Esophagus squamous epithelium (tissue), 5 donors: ENCODE measurements at regions not wholly inside any gene's neighbourhood (a gene's known extent, or its start where the extent isn't known, plus 50 kb on each side); places are given as distances from the start of the nearest gene placed in this dataset.

Experiments
- DNase-seq: peaks from one replicate; lab custom pipeline; 2025; lab: John Stamatoyannopoulos, UW
- H3K27ac ChIP-seq, 4 donors: fragments of 200-600 bp; sonication (generic); one replicate each; pipeline ENCODE4 v1.5.1; 2016 to 2019; ENCODE audit warnings: mild to moderate bottlenecking in 1 of 4
- H3K27me3 ChIP-seq, 4 donors: fragments of 200-600 bp; sonication (generic); 1 replicate in 3 of 4; 2 replicates in 1 of 4; pipeline versions ENCODE4 v1.5.1 to v1.6.0; 2017 to 2021; ENCODE audit warnings: antibody characterized with exemption in 1 of 4
- H3K36me3 ChIP-seq, 3 donors: fragments of 200-600 bp; sonication (generic); one replicate each; pipeline ENCODE4 v1.5.1; 2016 to 2019
- H3K4me1 ChIP-seq, 3 donors: fragments of 200-600 bp; sonication (generic); one replicate each; pipeline ENCODE4 v1.5.1; 2017 to 2019
- H3K4me3 ChIP-seq, 4 donors: fragments of 200-600 bp; sonication (generic); 1 replicate in 3 of 4; 2 replicates in 1 of 4; pipeline ENCODE4 v1.5.1; 2016 to 2019; ENCODE audit warnings: mild to moderate bottlenecking in 2 of 4, moderate library complexity in 1 of 4
- H3K9me3 ChIP-seq, 3 donors: fragments of 200-600 bp; sonication (generic); one replicate each; pipeline ENCODE4 v1.5.1; 2016 to 2019
- POLR2A ChIP-seq, 4 donors: fragments of 450-650 bp; IDR thresholded peaks; one replicate each; pipeline ENCODE4 v1.6.1; 2017; ENCODE audit warnings: antibody characterized with exemption in 4 of 4, mild to moderate bottlenecking in 4 of 4, moderate library complexity in 3 of 4
- WGBS, 2 donors: methylation state at CpG; one replicate each; pipeline ENCODE4 v1.1.5; 2018; 5-methylcytosine and 5-hydroxymethylcytosine counted together
- intact Hi-C: fragments of 100-400 bp; cut with DNase I; formaldehyde crosslinking; loops from one replicate; pipeline ENCODE4 v1.15.0; 2022
- TF ChIP-seq, protein P1 (sequence below), 6 experiments: fragments of 450-650 bp in 4 of 6; fragments of 200-600 bp in 2 of 6; sonication (generic) in 2 of 6; IDR thresholded peaks; one replicate each; pipeline ENCODE4 v1.5.1; 2016 to 2019; ENCODE audit warnings: antibody characterized with exemption in 6 of 6, mild to moderate bottlenecking in 4 of 6, moderate library complexity in 4 of 6
- donor health status: DM: yes; HTN: yes; CAD: no.

- intact Hi-C loops, result no loop called here
- TF ChIP-seq, protein P1, sequence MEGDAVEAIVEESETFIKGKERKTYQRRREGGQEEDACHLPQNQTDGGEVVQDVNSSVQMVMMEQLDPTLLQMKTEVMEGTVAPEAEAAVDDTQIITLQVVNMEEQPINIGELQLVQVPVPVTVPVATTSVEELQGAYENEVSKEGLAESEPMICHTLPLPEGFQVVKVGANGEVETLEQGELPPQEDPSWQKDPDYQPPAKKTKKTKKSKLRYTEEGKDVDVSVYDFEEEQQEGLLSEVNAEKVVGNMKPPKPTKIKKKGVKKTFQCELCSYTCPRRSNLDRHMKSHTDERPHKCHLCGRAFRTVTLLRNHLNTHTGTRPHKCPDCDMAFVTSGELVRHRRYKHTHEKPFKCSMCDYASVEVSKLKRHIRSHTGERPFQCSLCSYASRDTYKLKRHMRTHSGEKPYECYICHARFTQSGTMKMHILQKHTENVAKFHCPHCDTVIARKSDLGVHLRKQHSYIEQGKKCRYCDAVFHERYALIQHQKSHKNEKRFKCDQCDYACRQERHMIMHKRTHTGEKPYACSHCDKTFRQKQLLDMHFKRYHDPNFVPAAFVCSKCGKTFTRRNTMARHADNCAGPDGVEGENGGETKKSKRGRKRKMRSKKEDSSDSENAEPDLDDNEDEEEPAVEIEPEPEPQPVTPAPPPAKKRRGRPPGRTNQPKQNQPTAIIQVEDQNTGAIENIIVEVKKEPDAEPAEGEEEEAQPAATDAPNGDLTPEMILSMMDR (IDR thresholded peaks at IDR 0.05), result no peak
- no peak for TF ChIP-seq POLR2A (IDR thresholded peaks at IDR 0.05)
- no peaks in the 10 kb centered on the region for H3K4me1 ChIP-seq
- no peak overlapping the region for H3K4me3 ChIP-seq
- no peaks in the 10 kb centered on the region for H3K9me3 ChIP-seq
- no peak for DNase-seq
- H3K27ac ChIP-seq, result no peak overlapping the region
- no peaks in the 10 kb centered on the region for H3K27me3 ChIP-seq
- H3K36me3 ChIP-seq, result no peaks in the 10 kb centered on the region
- 65 to 81% methylated on average over 6 of the region's 6 CpGs for WGBS, 2 donors
Observed at GRCh38 chr20:54306985-54307710, 99.3 kb downstream of the PFDN4 start.

DNA sequence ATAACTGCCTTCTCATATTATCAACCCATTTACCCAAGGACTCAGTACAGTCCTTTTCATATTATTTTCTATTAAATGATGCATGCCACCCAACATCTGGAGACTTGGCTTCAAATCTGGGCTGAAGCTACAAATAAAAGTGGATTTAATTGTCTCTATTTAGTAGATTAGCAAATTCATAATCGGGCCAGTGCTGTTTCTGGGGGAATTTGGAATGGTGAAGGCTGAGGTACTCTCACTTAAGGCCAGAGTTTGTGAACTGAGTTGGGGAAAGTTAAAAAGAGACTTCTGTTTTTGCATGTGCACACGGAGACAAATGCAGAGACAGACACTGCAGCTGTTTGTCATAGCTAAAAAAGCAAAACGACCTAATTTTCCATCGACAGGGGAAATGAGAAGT lies 100.9 kb downstream of the PFDN4 start:
- intact Hi-C loops, result no loop called here
- Histone ChIP-seq H3K36me3 (no peaks in the 10 kb centered on the region), H3K27ac (no peak overlapping the region), H3K4me3 (no peak overlapping the region), H3K9me3 (no peaks in the 10 kb centered on the region), H3K4me1 (no peaks in the 10 kb centered on the region), H3K27me3 (no peaks in the 10 kb centered on the region)
- no peak for DNase-seq
- WGBS, 2 donors, result 38 to 41% methylated on average over 4 of the region's 4 CpGs
- TF ChIP-seq, protein P1 (IDR thresholded peaks at IDR 0.05), result no peak
- TF ChIP-seq POLR2A (IDR thresholded peaks at IDR 0.05), result no peak

DNA sequence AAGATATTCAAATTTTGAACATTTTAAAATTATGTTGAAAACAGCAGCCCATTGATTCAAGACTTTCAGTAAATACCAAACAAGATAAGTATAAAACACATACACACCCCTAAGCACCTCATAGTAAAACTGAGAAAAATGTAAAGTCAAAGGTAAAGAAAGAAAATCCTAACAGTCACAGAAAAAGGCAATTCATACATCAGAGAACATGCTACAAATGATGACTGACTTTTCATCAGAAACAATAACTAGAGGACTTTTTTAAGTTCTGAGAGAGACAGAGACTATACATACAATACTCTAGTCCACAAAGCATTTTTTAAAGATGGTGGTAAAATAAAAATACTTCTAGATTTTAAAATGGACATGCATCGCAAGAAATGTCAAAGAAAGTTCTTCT lies 111.0 kb downstream of the PFDN4 start:
- Histone ChIP-seq H3K27ac (no peak overlapping the region), H3K36me3 (no peaks in the 10 kb centered on the region), H3K4me3 (no peak overlapping the region), H3K4me1 (no peaks in the 10 kb centered on the region), H3K27me3 (no peaks in the 10 kb centered on the region), H3K9me3 (no peaks in the 10 kb centered on the region)
- intact Hi-C loops, result no loop called here
- WGBS, 2 donors, result 81 to 86% methylated on average over 1 of the region's 1 CpG
- TF ChIP-seq, protein P1 (IDR thresholded peaks at IDR 0.05), result no peak
- TF ChIP-seq POLR2A (IDR thresholded peaks at IDR 0.05), result no peak
- DNase-seq, result no peak

DNA sequence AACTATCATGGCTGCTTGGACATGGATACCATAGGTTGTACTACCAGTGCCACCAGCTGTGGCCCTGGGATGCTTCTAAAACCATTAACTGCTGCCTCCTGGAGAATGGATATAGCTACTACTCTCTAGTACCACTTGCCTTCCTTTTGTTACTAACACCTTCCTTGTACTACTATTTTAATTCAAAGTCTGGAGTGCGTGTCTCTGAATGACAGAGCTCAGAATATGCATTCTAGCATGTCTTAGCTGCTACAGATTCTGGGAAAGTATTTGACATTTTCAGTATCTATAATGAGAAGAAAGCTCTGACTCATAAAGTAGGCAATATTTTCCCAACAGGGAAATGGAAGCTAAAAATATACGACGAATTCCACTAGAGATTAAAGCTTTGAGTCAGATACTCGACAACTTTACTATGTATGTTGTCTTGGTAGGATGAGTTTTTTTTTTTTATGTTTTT lies 112.3 kb downstream of the PFDN4 start:
- no peaks in the 10 kb centered on the region for H3K36me3 ChIP-seq
- no peaks in the 10 kb centered on the region for H3K27me3 ChIP-seq
- no peaks in the 10 kb centered on the region for H3K4me1 ChIP-seq
- no peak overlapping the region for H3K4me3 ChIP-seq
- H3K9me3 ChIP-seq, result no peaks in the 10 kb centered on the region
- no peak for TF ChIP-seq POLR2A (IDR thresholded peaks at IDR 0.05)
- TF ChIP-seq, protein P1 (IDR thresholded peaks at IDR 0.05), result no peak
- DNase-seq, result no peak
- 50 to 60% methylated on average over 4 of the region's 4 CpGs for WGBS, 2 donors
- intact Hi-C loops, result no loop called here
- H3K27ac ChIP-seq, result no peak overlapping the region

- DNase-seq, result no peak
- Histone ChIP-seq H3K4me1 (no peaks in the 10 kb centered on the region), H3K27ac (no peak overlapping the region), H3K4me3 (no peak overlapping the region), H3K9me3 (no peaks in the 10 kb centered on the region), H3K27me3 (no peaks in the 10 kb centered on the region), H3K36me3 (no peaks in the 10 kb centered on the region)
- 62 to 64% methylated on average over 3 of the region's 3 CpGs for WGBS, 2 donors
- TF ChIP-seq, protein P1 (IDR thresholded peaks at IDR 0.05), result no peak
- intact Hi-C loops, result no loop called here
Observed at GRCh38 chr20:54321352-54322087, 113.6 kb downstream of the PFDN4 start.
